Thyroid gland (tissue), 4 donors: ENCODE measurements at regions not wholly inside any gene's neighbourhood (a gene's known extent, or its start where the extent isn't known, plus 50 kb on each side); places are given as distances from the start of the nearest gene placed in this dataset.

ENCODE experiments used
- DNase-seq, 2 donors: peaks; one replicate each; pipeline ENCODE4 v3.0.0-alpha.2; 2019
- H3K27ac ChIP-seq, 3 donors: fragments of 200-600 bp; sonication (generic); 1 replicate in 2 of 3; 2 replicates in 1 of 3; pipeline ENCODE4 v1.5.1; 2016 to 2019; ENCODE audit warnings: mild to moderate bottlenecking in 1 of 3, moderate library complexity in 1 of 3
- H3K27me3 ChIP-seq: fragments of 200-600 bp; sonication (generic); one replicate; pipeline ENCODE4 v1.5.1; 2019
- H3K36me3 ChIP-seq, 2 donors: fragments of 200-600 bp; sonication (generic); one replicate each; pipeline ENCODE4 v1.5.1; 2016 to 2019
- H3K4me1 ChIP-seq, 2 donors: fragments of 200-600 bp; sonication (generic); one replicate each; pipeline ENCODE4 v1.5.1; 2017 to 2019
- H3K4me3 ChIP-seq, 3 donors: fragments of 200-600 bp; sonication (generic); replicated peaks in 1 of 3; 1 replicate in 2 of 3; 2 replicates in 1 of 3; pipeline ENCODE4 v1.5.1; 2016; ENCODE audit warnings: mild to moderate bottlenecking in 1 of 3
- H3K9me3 ChIP-seq: fragments of 200-600 bp; sonication (generic); one replicate; pipeline ENCODE4 v1.5.1; 2017
- POLR2A ChIP-seq, 2 donors: fragments of 450-650 bp; IDR thresholded peaks; one replicate each; pipeline ENCODE4 v1.6.1; 2017; ENCODE audit warnings: antibody characterized with exemption in 2 of 2, mild to moderate bottlenecking in 2 of 2, moderate library complexity in 1 of 2
- WGBS, 2 donors: methylation state at CpG; one replicate each; pipeline ENCODE4 v1.1.5; 2017; 5-methylcytosine and 5-hydroxymethylcytosine counted together
- intact Hi-C: fragments of 100-400 bp; cut with DNase I; formaldehyde crosslinking; loops from one replicate; pipeline ENCODE4 v1.15.1; 2023
- TF ChIP-seq, protein P1 (sequence below), 6 experiments: fragments of 200-600 bp in 3 of 6; fragments of 450-650 bp in 3 of 6; sonication (generic) in 3 of 6; IDR thresholded peaks; one replicate each; pipeline ENCODE4 v1.5.1; 2016 to 2019; ENCODE audit warnings: antibody characterized with exemption in 6 of 6, mild to moderate bottlenecking in 2 of 6, inconsistent platforms in 1 of 6, moderate library complexity in 1 of 6

DNA sequence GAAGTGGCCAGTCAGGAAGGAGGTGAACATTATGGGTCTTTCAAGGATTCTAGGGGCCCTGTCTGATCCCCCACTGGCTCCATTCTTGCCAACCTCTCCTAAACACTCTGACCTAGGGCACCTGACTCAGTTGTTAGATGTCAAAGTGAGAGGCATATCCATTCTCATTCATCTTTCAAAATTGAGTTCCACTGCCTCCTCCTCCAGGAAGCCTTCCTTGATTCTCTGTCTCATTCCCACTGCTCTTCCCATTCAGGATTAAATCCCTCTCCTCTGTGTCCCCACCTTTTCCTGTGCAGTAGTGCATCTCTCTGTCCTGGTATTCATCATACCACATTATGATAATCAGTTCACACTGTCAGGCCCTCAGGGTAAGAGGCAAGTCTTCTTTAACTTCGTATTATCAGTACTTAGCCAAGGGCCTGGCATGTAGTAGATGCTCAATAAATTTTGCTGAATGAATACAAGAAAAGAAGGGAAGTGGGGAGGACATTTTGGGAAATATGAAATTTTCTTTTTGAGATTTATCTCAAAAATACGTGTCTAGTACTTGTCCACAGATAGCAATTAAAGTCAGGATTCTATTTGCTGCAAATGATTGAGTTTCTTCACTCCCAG lies 61.8 kb upstream of the ITPKB start:
- Histone ChIP-seq H3K4me3 (no peak overlapping the region), H3K27me3 (no peaks in the 10 kb centered on the region), H3K27ac (no peak overlapping the region), H3K4me1 (peaks cover 0 to 3% of the 10 kb centered on the region in 2 donors), H3K36me3 (no peaks in the 10 kb centered on the region), H3K9me3 (no peaks in the 10 kb centered on the region)
- 88 to 90% methylated on average over 2 of the region's 2 CpGs for WGBS, 2 donors
- TF ChIP-seq POLR2A (IDR thresholded peaks at IDR 0.05): no peak
- TF ChIP-seq, protein P1, sequence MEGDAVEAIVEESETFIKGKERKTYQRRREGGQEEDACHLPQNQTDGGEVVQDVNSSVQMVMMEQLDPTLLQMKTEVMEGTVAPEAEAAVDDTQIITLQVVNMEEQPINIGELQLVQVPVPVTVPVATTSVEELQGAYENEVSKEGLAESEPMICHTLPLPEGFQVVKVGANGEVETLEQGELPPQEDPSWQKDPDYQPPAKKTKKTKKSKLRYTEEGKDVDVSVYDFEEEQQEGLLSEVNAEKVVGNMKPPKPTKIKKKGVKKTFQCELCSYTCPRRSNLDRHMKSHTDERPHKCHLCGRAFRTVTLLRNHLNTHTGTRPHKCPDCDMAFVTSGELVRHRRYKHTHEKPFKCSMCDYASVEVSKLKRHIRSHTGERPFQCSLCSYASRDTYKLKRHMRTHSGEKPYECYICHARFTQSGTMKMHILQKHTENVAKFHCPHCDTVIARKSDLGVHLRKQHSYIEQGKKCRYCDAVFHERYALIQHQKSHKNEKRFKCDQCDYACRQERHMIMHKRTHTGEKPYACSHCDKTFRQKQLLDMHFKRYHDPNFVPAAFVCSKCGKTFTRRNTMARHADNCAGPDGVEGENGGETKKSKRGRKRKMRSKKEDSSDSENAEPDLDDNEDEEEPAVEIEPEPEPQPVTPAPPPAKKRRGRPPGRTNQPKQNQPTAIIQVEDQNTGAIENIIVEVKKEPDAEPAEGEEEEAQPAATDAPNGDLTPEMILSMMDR (IDR thresholded peaks at IDR 0.05): no peak
- no peak for DNase-seq
- intact Hi-C loops: no loop called here

DNA sequence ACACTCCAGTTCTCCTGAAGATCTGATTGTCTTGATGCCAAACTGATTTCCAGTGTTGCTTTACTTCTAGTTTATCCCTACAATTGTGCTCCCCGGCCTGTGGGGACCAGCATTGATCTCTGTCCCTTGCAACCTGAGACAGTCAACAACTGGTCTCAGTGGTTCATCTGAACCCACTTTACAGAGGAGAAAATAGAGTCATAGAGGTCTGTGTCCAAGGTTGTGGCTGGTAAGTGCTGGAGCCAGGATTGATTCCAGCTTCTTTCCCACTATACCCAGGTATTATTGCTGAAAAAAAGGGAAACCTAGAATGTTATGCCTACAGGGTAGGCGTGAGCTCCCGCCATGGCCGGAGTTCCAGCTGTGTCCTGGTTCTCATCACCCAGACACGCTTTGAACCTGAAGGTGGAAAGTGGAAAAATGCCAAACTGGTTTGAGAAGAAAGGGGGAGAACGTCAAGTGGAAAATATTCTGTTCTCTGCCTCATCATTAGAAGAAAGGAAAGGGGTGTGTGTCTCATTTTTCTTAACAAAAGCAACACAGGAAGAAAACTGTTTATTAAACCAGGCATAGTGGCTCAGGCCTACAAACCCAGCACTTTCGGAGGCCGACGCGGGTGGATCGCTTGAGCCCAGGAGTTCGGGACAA lies 60.7 kb upstream of the ITPKB start:
- Histone ChIP-seq H3K4me3 (no peak overlapping the region), H3K9me3 (no peaks in the 10 kb centered on the region), H3K36me3 (no peaks in the 10 kb centered on the region), H3K27ac (no peak overlapping the region), H3K4me1 (peaks cover 0 to 3% of the 10 kb centered on the region in 2 donors), H3K27me3 (no peaks in the 10 kb centered on the region)
- WGBS, 2 donors: 83 to 84% methylated on average over 12 of the region's 12 CpGs
- intact Hi-C loops: no loop called here
- TF ChIP-seq, protein P1 (IDR thresholded peaks at IDR 0.05): no peak
- no peak for TF ChIP-seq POLR2A (IDR thresholded peaks at IDR 0.05)
- no peak for DNase-seq

DNA sequence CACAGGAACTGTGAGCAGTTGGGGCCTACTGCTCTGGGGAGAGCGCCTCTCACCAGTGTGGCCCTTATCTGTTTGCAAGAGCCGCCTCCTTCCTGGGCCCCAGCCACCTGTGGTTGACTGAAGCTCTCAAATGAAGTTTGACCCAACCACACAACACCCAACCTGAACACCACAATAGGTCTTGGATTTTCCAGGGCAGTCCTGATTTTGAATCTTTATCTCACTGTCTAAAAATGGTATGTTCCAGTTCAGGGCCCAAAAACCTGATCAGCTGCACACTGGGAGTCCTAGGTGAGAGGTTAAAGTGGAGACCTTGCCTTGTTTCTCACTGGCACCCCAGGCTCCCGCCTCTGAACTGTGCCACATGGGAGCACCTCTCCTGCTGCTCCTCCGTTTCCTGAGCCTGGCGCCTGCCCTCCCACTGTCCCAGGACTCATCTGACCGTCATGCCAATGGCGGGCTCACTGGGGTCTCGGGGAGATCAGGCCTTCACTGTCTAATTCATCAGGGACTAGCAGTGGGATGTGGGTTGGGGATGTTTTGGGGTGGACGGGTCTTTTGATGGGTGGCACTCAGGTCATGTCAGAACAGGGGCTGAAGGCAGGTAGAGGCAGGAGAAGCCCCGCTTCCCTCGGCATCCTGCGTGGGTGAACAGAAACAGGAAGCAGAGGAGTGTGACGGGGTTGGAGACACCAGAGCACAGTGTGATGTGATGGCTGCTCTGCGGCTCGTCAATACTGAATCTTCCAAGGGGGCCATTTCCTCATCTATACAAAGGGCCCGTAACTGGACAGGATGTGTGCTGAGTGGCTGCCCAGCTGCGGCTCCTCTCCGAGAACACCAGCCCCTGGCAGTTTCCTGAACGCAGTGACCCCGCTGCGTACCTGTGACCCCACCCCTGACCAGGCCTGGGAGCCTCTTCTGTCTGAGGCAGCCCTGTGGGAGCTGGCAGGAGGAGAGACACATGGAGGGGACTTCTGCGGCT lies 59.6 kb upstream of the ITPKB start:
- Histone ChIP-seq H3K36me3 (no peaks in the 10 kb centered on the region), H3K4me1 (peaks cover 0 to 3% of the 10 kb centered on the region in 2 donors), H3K4me3 (no peak overlapping the region), H3K27me3 (no peaks in the 10 kb centered on the region), H3K27ac (no peak overlapping the region), H3K9me3 (no peaks in the 10 kb centered on the region)
- intact Hi-C loops: no loop called here
- TF ChIP-seq, protein P1 (IDR thresholded peaks at IDR 0.05): no peak
- TF ChIP-seq POLR2A (IDR thresholded peaks at IDR 0.05): no peak
- peak in 1 of 2 donors; percentile 11 for DNase-seq
- 63 to 79% methylated on average over 16 to 20 of the region's 22 CpGs for WGBS, 2 donors

DNA sequence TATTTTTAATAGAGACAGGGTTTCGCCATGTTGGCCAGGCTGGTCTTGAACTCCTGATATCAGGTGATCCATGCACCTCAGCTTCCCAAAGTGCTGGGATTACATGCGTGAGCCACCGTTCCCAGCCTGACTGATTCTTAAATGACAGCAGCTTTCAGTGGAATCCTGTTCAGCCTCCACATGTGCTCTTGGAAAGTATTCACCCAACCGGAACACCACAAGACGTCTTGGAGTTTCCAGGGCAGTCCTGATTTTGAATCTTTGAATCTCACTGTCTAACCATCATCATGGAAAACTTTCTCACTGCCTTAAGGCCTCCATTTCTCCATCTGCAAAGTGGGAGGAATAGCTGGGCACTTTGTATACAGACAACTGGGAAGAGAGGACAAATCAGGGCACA lies 58.1 kb upstream of the ITPKB start:
- TF ChIP-seq POLR2A (IDR thresholded peaks at IDR 0.05): no peak
- TF ChIP-seq, protein P1 (IDR thresholded peaks at IDR 0.05): no peak
- Histone ChIP-seq H3K36me3 (no peaks in the 10 kb centered on the region), H3K4me1 (peaks cover 0 to 3% of the 10 kb centered on the region in 2 donors), H3K9me3 (no peaks in the 10 kb centered on the region), H3K27ac (no peak overlapping the region), H3K4me3 (no peak overlapping the region), H3K27me3 (no peaks in the 10 kb centered on the region)
- intact Hi-C loops: no loop called here
- WGBS, 2 donors: 69 to 71% methylated on average over 5 of the region's 5 CpGs
- DNase-seq: no peak
